Heart right ventricle (tissue), 16 donors: ENCODE measurements at regions not wholly inside any gene's neighbourhood (a gene's known extent, or its start where the extent isn't known, plus 50 kb on each side); places are given as distances from the start of the nearest gene placed in this dataset.

Experiments
- ATAC-seq, 8 donors: fragments of 200-7000 bp; cut with Tn5 transposase; one replicate each; pipeline ENCODE4 v1.9.1; 2020; ENCODE audit warnings: mild to moderate bottlenecking in 8 of 8, moderate library complexity in 8 of 8, moderate number of reproducible peaks in 1 of 8
- DNase-seq, 2 donors: peaks; one replicate each; pipeline ENCODE4 v3.0.0-alpha.2; 2020
- H3K27ac ChIP-seq, 10 donors: fragments of 200-600 bp; sonication (generic) in 2 of 10; one replicate each; pipeline versions ENCODE4 v1.5.0 to v1.8.0; 2020 to 2022; ENCODE audit warnings: mild to moderate bottlenecking in 3 of 10
- H3K27me3 ChIP-seq, 7 donors: fragments of 200-600 bp; one replicate each; pipeline ENCODE4 v1.8.0; 2021 to 2022; ENCODE audit warnings: mild to moderate bottlenecking in 2 of 7
- H3K36me3 ChIP-seq, 9 donors: fragments of 200-600 bp; sonication (generic) in 1 of 9; one replicate each; pipeline versions ENCODE4 v1.5.0 to v1.8.0; 2020 to 2022; ENCODE audit warnings: mild to moderate bottlenecking in 2 of 9
- H3K4me1 ChIP-seq, 9 donors: fragments of 200-600 bp; sonication (generic) in 1 of 9; one replicate each; pipeline versions ENCODE4 v1.5.0 to v1.8.0; 2020 to 2022; ENCODE audit warnings: mild to moderate bottlenecking in 4 of 9
- H3K4me3 ChIP-seq, 10 donors: fragments of 200-600 bp; sonication (generic) in 2 of 10; one replicate each; pipeline versions ENCODE4 v1.5.0 to v1.8.0; 2020 to 2022; ENCODE audit warnings: mild to moderate bottlenecking in 7 of 10, moderate library complexity in 2 of 10
- H3K9me3 ChIP-seq, 11 donors: fragments of 200-600 bp in 10 of 11; sonication (generic) in 2 of 11; one replicate each; pipeline versions ENCODE4 v1.5.0 to v1.8.0; 2013 to 2022; ENCODE audit warnings: mild to moderate bottlenecking in 2 of 11, control low read depth in 1 of 11, moderate library complexity in 1 of 11
- WGBS, 2 donors: extraction: QIAGEN DNeasy Blood & Tissue Kit; methylation state at CpG; one replicate each; pipeline ENCODE4 v1.1.7; 2013; ENCODE audit warnings: inconsistent platforms in 1 of 2; 5-methylcytosine and 5-hydroxymethylcytosine counted together
- intact Hi-C, 10 donors: fragments of 100-400 bp; cut with DNase I; formaldehyde crosslinking; loops; one replicate each; pipeline versions ENCODE4 v1.11.1 to v1.14.2; 2022
- TF ChIP-seq, protein P1 (sequence below), 9 donors: fragments of 200-600 bp; sonication (generic) in 2 of 9; IDR thresholded peaks; one replicate each; pipeline versions ENCODE4 v1.5.0 to v1.8.0; 2021 to 2022; ENCODE audit warnings: antibody characterized with exemption in 9 of 9, mild to moderate bottlenecking in 5 of 9, moderate library complexity in 1 of 9
- donor health status: Arrhythmogenic right ventricular cardiomyopathy.
- donor health status: ischemic (EF 13 %, LVEDD 7.1; RV severe dilation, severe dysfunction).
- donor health status: healthy with polysubstance abuse.
- donor health status: DM: no; HTN: yes; CAD: no.
- donor health status: DM: no; HTN: no; CAD: no.
- donor health status: ischemic (EF 25% LVEDD 6.9; RV normal size, moderate dysfunction).
- donor health status: ischemic (EF 25% LVEDD 5.7; RV mildly dilated, moderate dysfunction).
- donor health status: healthy.
- donor health status: DM: yes; HTN: yes; CAD: no.
- donor health status: Ischemic cardiomyopathy.
- donor health status: ischemic (EF 35%, LVEDD 5.7; RV mildly dilated, moderate dysfunction).
- donor health status: nonischemic (EF 11% LVEDD 7.7; RV severe dilation, severe dysfunction).
- donor health status: DM: yes; HTN: yes; CAD: no.
- donor health status: PGD.
- donor health status: ischemic (EF 29% LVEDD 5.4; RV normal size, mild dysfunction).
- donor health status: nonischemic (EF 23%, LVEDD 6.1; RV moderate dilation, normal function).

- no peaks in the 10 kb centered on the region for H3K4me1 ChIP-seq
- DNase-seq (no peak), ATAC-seq (no peak)
- no peaks in the 10 kb centered on the region for H3K27me3 ChIP-seq
- H3K4me3 ChIP-seq: no peak overlapping the region
- WGBS, 2 donors: 44 to 45% methylated on average over 1 of the region's 1 CpG
- intact Hi-C loops: no loop called here
- TF ChIP-seq, protein P1, sequence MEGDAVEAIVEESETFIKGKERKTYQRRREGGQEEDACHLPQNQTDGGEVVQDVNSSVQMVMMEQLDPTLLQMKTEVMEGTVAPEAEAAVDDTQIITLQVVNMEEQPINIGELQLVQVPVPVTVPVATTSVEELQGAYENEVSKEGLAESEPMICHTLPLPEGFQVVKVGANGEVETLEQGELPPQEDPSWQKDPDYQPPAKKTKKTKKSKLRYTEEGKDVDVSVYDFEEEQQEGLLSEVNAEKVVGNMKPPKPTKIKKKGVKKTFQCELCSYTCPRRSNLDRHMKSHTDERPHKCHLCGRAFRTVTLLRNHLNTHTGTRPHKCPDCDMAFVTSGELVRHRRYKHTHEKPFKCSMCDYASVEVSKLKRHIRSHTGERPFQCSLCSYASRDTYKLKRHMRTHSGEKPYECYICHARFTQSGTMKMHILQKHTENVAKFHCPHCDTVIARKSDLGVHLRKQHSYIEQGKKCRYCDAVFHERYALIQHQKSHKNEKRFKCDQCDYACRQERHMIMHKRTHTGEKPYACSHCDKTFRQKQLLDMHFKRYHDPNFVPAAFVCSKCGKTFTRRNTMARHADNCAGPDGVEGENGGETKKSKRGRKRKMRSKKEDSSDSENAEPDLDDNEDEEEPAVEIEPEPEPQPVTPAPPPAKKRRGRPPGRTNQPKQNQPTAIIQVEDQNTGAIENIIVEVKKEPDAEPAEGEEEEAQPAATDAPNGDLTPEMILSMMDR (IDR thresholded peaks at IDR 0.05): no peak
- H3K36me3 ChIP-seq: no peaks in the 10 kb centered on the region
- H3K27ac ChIP-seq: no peak overlapping the region
- peaks cover 0 to 18% (median 3%) of the 10 kb centered on the region in 11 donors for H3K9me3 ChIP-seq
These were observed 358.0 kb upstream of the POU1F1 start for GRCh38 chr3:87634426-87634825.

GRCh38 chr3:87627316-87627715 lies 350.9 kb upstream of the POU1F1 start:
- DNase-seq: no peak
- Histone ChIP-seq H3K4me1 (no peaks in the 10 kb centered on the region), H3K36me3 (no peaks in the 10 kb centered on the region), H3K27ac (no peak overlapping the region), H3K9me3 (peaks cover 0 to 36% (median 11%) of the 10 kb centered on the region in 11 donors), H3K27me3 (no peaks in the 10 kb centered on the region), H3K4me3 (no peak overlapping the region)
- TF ChIP-seq, protein P1 (IDR thresholded peaks at IDR 0.05): no peak
- intact Hi-C loops: no loop called here
- WGBS, 2 donors: 52 to 64% methylated on average over 4 of the region's 4 CpGs
- no peak for ATAC-seq

GRCh38 chr3:87626546-87626945 lies 350.2 kb upstream of the POU1F1 start:
- Histone ChIP-seq H3K4me3 (no peak overlapping the region), H3K27ac (no peak overlapping the region), H3K9me3 (peaks cover 0 to 36% (median 11%) of the 10 kb centered on the region in 11 donors), H3K36me3 (no peaks in the 10 kb centered on the region), H3K4me1 (no peaks in the 10 kb centered on the region), H3K27me3 (no peaks in the 10 kb centered on the region)
- no peak for ATAC-seq
- TF ChIP-seq, protein P1 (IDR thresholded peaks at IDR 0.05): no peak
- intact Hi-C loops: no loop called here
- WGBS, 2 donors: 70 to 73% methylated on average over 1 of the region's 1 CpG
- DNase-seq: no peak

DNA sequence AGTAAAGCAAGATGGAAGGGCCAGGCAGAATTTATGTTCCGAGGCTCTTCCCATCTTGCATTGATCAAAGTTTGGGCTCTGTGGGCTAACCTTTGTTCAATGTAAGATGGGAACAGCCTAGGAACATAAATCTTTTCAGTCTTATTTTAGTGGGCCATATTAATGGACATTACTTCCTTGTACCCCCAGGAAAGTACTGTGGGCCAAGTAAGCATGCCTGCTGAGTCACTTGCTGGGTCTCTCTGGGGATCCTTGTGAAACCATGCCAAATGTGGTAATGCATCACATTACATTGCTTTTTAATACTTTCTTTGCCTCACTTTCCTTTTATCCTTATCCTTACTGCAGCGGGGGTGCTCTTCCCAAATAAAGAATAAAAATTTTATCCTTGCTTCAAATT lies 349.5 kb upstream of the POU1F1 start:
- Histone ChIP-seq H3K9me3 (peaks cover 0 to 33% (median 11%) of the 10 kb centered on the region in 11 donors), H3K27me3 (no peaks in the 10 kb centered on the region), H3K4me3 (no peak overlapping the region), H3K27ac (no peak overlapping the region), H3K36me3 (no peaks in the 10 kb centered on the region), H3K4me1 (no peaks in the 10 kb centered on the region)
- ATAC-seq (no peak), DNase-seq (no peak)
- intact Hi-C loops: no loop called here
- TF ChIP-seq, protein P1 (IDR thresholded peaks at IDR 0.05): no peak
- WGBS, 2 donors: 89 to 91% methylated on average over 2 of the region's 2 CpGs
